ENCODE measurements at regions not wholly inside any gene's neighbourhood (a gene's known extent, or its start where the extent isn't known, plus 50 kb on each side); places are given as distances from the start of the nearest gene placed in this dataset.

- no peaks in the 10 kb centered on the region for H3K9me3 ChIP-seq (ENCODE audit: low read length)
- ChIA-PET CTCF (ENCODE audit: unreplicated experiment) (interaction anchor here (1.0 kb wide), 1 partner anchor 74 kb away, joined by 4 read pairs; no protein-coding TSS in a partner anchor), POLR2A (no interaction called here)
- H3K4me1 ChIP-seq (ENCODE audit: insufficient read depth, low read length, poor library complexity, severe bottlenecking), result peaks cover 6% of the 10 kb centered on the region
- H3K4me2 ChIP-seq (ENCODE audit: low read length), result no peak overlapping the region
- H2AFZ ChIP-seq (ENCODE audit: low read length), result no peak overlapping the region
- BruUV-seq (replicated peaks), result no TSS peak
- H3K9me2 ChIP-seq (ENCODE audit: insufficient read depth, low read length), result no peaks in the 10 kb centered on the region
- intact Hi-C loops (cut with micrococcal nuclease; ENCODE audit: unreplicated experiment), result no loop called here
- peaks cover 13% of the 10 kb centered on the region for H3K36me3 ChIP-seq (ENCODE audit: insufficient read depth, low read length)
- TF ChIP-seq EZH2phosphoT487 (IDR thresholded peaks at IDR 0.05; ENCODE audit: borderline replicate concordance, low read depth, low read length), result no peak
- no peak for TF ChIP-seq CTCF (conservative IDR thresholded peaks at IDR 0.05; ENCODE audit: low read length)
- no peak overlapping the region for H3K27ac ChIP-seq (ENCODE audit: low read depth, low read length, poor library complexity, severe bottlenecking)
- no peak for DNase-seq (ENCODE audit: low spot score)
- H3K4me3 ChIP-seq (ENCODE audit: low read depth, low read length, poor library complexity, severe bottlenecking), result no peak overlapping the region
- no peaks in the 10 kb centered on the region for H4K20me1 ChIP-seq (ENCODE audit: insufficient read depth, low read length)
- no peaks in the 10 kb centered on the region for H3K79me2 ChIP-seq (ENCODE audit: insufficient read depth, low read depth, low read length)
Observed at GRCh38 chrX:10070714-10071436, 85.9 kb upstream of the CLCN4 start.

GRCh38 chrX:10071451-10072144 is 85.2 kb upstream of the CLCN4 start:
- intact Hi-C loops (cut with micrococcal nuclease; ENCODE audit: unreplicated experiment), result no loop called here
- DNase-seq (ENCODE audit: low spot score), result no peak
- Histone ChIP-seq H3K4me3 (ENCODE audit: low read depth, low read length, poor library complexity, severe bottlenecking) (no peak overlapping the region), H3K9me2 (ENCODE audit: insufficient read depth, low read length) (no peaks in the 10 kb centered on the region), H2AFZ (ENCODE audit: low read length) (no peak overlapping the region), H4K20me1 (ENCODE audit: insufficient read depth, low read length) (no peaks in the 10 kb centered on the region), H3K4me2 (ENCODE audit: low read length) (no peak overlapping the region), H3K27ac (ENCODE audit: low read depth, low read length, poor library complexity, severe bottlenecking) (no peak overlapping the region), H3K36me3 (ENCODE audit: insufficient read depth, low read length) (peaks cover 13% of the 10 kb centered on the region), H3K79me2 (ENCODE audit: insufficient read depth, low read depth, low read length) (no peaks in the 10 kb centered on the region), H3K4me1 (ENCODE audit: insufficient read depth, low read length, poor library complexity, severe bottlenecking) (peaks cover 6% of the 10 kb centered on the region), H3K9me3 (ENCODE audit: low read length) (no peaks in the 10 kb centered on the region)
- BruUV-seq (replicated peaks), result no TSS peak
- no peak for TF ChIP-seq EZH2phosphoT487 (IDR thresholded peaks at IDR 0.05; ENCODE audit: borderline replicate concordance, low read depth, low read length)
- TF ChIP-seq CTCF (conservative IDR thresholded peaks at IDR 0.05; ENCODE audit: low read length), result no peak
- CTCF ChIA-PET (ENCODE audit: unreplicated experiment), result no interaction called here
- POLR2A ChIA-PET, result no interaction called here
